HK-2 (cell line): ENCODE measurements at regions not wholly inside any gene's neighbourhood (a gene's known extent, or its start where the extent isn't known, plus 50 kb on each side); places are given as distances from the start of the nearest gene placed in this dataset.

Experiments used
- DNase-seq: peaks from one replicate; pipeline ENCODE4 v3.0.0-alpha.2; 2018; ENCODE audit not compliant: unreplicated experiment

DNA sequence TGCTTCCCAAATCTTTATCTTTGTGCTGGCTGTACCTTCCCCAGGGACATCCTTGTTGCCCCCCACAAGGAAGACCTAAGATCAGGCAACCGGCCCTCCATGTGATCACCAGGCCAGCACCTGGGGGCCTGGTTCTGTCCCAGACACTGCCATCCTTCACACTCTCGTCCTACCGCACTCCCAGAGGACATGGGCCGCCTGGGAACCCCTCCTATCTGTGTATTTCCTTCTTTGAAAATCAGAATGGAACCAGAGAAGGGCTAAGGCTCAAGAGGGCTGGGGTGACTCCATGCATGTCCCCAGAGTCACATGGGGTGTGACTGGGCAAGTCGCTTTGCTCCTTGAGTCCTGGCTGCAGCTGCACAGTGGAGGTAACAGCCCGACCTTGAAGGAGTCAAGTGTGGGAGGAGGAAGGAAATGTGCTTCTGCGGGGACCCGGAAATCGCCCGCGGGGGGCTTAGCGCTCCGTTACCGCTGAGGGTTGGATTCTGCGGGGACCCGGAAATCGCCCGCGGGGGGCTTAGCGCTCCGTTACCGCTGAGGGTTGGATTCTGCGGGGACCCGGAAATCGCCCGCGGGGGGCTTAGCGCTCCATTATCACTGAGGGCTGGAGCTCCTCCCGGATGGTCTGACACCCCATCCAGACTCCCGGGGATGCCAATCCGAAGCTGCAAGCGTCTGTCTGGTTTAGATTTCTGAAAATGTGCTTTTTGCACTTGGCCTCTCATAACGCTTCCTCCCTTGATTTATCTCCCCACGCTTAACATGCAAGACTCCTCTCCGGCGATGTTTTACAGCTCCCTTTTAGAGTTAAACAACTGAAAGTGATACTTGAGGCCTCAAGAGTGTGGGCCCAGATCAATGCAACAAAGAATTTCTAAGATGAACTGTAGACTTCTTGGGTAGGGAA, 278.9 kb downstream of the NPHP4 start:
- no peak for DNase-seq

DNA sequence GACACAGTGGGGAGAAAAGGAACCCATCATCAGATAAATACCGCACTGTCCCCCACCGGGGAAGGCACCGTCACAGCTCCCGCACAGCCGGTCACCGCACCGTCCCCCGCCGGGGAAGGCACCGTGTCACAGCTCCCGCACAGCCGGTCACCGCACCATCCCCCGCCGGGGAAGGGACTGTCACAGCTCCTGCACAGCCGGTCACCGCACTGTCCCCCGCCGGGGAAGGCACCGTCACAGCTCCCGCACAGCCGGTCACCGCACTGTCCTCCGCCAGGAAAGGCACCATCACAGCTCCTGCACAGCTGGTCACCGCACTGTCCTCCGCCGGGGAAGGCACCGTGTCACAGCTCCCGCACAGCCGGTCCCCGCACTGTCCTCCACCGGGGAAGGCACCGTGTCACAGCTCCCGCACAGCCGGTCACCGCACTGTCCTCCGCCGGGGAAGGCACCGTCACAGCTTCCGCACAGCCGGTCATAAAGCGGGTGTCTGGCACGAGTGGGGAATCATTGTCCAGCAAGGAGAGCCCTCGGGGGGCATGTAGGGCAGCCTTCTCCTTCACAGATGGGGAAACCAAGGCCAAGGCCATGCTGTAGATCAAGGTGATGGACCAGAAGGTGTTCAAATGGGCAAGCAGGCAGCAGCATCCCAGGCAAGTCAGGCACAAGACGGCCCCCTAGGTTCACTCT, 280.1 kb downstream of the NPHP4 start:
- no peak for DNase-seq

DNA sequence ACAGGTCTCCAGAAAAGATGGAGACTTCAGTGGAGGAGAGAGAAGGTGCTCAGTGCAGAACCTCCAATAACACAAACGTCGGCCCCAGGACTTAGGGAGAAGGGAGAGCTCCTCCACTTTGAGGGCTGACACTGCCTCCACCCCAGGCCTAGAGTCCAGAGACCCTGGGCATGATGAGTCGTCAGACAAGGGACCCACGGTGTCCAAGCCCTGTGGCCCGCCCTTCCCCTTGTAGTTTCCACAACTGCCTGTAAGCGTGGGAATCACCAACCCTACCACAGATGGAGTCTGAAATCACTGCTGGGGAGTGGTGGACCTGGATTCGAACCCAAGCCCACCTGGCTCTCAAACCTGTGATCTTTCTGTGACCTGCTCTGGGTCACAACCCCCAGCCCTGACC, 281.1 kb downstream of the NPHP4 start:
- DNase-seq: no peak

DNA sequence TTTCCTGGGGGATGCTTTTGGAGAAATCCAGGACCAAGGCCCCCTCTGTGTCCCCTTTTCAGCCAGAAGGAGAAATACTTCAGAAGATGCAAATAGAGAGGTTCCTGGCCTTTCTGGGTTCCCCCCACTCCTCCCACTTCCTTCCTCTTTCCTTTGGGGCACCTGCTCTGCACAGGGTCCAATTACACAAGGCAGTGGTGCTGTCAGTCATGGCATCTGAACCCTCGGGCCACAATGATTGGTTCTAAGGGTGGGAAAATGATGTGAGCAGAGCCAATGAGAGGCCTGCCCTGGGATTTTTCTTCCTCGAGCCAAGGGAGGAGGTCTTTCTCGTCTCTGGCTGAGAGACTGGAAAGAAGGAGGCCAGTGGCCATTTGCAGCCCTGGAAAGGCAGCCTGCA, 282.2 kb downstream of the NPHP4 start:
- no peak for DNase-seq

DNA sequence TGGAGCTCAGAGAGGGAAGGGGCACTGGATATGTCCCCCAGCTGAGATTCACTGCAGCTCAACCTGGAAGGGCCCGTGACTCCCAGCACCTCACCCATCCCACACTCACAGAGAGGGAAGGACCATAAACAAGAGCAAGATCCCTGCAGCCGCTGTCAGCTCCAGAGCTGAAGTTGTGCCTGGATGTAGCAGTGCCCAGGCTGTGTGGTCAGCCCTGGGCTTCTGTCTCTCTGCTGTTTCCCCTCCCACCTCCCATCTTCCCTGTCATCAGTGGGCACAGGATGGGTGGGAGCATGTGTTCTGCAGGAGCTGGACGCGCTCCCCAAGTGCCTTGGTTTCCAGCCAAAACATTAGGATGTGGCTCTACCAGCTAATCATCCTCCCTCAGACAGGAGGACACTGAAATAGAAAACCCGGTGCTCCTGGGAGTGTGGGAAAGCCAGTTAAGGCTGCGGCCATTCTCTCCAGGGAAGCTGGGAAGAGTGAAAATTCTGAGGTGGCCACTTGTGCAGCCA, 282.7 kb downstream of the NPHP4 start:
- no peak for DNase-seq

DNA sequence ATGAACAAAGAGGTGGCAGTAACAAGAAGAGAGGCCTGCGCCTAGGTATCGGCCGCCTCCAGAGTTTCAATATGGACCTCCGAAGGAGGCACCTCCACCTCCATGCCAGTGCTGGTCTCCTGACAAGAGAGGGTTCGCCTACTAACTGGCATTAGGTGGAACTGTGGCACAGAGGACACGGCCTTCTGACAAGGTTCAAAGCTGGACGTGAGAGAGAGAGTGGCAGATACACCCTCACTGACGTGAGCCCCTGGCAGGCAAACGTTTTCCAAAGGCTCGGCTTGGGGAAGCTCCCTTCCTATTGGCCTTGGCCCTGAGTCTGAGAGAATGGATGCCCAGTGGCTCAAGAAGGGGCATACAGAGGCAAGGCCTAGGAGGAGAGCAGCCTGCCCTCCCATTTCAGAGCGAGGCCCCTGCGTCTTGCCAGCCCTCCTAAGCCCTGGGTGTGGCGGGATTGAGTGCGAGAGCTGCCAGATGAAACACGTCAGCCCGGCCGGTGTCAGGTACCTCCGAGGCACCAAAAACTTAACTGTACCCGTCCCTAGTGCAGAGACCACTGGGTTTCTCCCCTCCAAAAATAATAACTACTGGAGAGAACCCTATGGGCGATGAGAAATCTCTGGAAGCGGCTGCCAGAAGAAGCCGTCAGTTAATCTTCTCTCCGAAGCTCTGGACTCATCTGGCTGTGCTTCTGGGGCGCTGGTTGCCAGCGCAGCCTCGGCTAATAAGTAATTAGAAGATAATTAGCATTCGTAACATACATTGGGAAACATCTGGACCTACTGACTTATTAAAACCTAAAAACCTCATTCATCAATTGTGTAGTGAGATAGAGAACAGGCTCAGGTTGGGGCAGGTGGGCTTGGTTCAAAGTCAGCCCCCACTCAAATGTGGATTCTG, 283.6 kb downstream of the NPHP4 start:
- DNase-seq: no peak

DNA sequence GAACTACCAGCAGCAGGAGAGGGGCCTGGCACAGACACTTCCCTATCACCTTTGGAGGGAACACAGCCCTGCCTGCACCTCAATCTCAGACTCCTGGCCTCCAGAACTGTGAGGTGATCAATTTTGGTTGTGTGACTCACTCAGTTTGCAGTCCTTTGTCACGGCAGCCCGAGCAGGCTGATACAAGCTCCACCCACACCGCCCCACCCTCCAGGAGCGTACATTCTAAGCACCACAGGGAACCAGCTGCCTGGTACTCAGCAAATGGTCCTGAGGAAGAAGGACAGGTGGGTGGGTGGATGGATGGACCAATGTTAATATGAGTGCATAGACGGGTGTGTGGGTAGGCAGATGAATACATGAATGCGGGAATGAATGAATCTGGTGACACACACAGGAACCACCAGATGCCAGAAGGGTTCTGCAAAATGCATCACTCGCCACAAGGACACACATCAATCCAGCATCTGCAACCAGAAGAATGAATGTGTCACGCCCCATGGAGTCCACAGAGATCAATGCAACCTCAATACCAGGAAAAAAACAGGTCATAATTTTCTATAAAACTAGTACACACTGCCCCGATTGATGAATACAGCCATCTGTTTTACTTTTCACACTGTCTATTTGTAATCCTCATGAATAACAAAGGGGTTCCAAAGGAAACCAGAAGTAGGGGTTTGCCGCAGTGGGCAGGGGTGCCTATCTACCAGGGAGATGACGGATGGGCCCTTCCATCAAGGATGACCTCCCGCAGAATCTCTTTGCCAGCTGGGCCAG, 284.5 kb downstream of the NPHP4 start:
- DNase-seq: no peak

DNA sequence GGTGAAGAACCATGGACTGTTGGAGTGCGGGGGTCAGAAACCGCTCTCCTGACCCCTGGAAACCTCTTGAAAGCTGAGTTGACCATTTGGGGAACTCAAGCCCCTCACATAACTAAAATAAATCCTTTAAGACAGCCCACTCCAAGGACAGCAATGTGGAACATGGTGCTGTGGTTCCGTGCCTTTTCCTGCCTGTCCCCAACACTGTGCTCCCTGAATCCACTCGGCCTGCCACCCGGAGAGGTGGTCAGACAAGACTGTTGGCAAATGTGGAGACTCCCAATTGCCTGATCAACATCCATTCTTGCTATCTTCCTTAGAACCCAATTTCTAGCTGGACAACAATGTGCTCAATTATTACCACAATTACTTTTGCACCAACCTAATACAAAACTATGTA, 286.0 kb downstream of the NPHP4 start:
- DNase-seq: no peak

DNA sequence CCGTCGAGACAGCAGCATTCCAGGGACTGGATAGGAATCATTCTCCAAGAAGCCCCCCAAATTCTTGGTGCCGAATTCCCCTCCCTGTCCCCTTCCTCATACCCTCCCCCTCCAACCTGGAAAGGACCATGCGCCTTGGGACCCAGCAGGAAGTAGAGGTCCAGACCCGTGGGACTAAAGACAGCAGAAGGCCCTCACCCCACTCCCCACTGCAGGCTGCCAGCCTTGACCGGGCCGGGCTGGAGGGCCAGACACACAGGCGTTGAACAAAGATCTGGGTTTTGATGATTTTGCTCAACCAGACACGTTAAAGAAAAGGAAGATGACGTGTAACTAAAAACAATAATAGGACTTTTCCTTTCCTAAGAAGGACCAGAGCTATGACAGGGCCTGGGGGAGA, 286.5 kb downstream of the NPHP4 start:
- DNase-seq: no peak

DNA sequence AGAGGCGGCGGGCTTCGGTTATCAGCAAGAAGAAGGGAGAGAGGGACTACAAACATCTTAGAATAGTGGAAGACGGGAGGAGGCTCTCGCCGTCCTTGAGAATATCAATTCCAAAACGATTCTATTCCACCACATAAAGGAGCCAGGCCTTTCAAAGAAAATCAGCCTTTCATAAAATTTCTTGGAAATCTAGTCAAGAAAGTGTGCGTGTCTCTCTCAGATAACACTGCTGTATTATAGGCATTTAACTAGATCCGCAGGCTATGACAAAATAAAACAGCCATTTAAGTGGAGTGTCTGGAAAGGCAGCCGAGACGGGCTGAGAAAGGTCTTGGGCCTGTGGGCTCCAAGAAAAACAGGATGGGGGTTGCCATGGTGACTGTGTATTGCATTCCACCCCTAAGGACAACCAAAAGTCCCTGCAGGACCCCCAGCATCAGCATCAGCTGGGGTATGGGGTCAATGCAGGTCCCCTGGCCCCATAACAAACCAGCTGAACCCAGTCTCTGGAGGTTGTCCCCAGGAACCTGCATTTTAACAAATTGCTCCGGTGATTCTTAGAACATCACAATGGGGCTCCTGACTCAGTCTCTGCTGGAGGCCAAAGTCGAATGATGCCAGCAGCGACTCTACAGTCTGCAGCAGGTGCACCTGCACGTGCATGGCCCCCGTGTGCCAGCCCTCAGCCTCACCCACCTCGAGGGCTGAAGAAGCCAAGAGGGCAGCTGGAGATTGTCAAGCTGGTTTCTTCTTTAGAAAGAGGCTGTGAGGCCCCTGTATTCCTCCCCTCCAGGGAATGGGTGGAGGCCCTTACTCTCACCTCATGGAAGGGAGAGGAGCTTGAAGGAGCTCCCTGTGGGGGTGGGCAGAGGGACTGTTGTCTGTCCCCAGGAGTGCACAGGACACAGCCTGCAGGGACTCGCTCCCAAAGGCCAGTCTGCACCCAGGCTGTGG, 287.4 kb downstream of the NPHP4 start:
- no peak for DNase-seq

DNA sequence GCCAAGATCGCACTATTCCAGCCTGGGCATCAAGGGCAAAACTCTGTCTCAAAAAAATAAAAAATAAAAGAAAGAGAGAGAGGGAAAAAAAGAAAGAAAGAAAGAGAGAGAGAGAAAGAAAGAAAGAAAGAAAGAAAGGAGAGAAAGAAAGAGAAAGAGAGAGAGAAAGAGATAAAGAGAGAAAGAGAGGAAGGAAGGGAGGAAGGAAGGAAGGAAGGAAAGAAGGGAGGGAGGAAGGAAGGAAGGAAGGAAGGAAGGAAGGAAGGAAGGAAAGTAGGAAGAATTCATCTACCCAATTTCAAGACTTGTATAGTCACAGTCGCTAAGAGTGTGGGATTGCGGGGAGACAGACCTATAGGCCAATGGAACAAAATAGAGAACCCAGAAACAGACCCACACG, 290.6 kb downstream of the NPHP4 start:
- DNase-seq: no peak

DNA sequence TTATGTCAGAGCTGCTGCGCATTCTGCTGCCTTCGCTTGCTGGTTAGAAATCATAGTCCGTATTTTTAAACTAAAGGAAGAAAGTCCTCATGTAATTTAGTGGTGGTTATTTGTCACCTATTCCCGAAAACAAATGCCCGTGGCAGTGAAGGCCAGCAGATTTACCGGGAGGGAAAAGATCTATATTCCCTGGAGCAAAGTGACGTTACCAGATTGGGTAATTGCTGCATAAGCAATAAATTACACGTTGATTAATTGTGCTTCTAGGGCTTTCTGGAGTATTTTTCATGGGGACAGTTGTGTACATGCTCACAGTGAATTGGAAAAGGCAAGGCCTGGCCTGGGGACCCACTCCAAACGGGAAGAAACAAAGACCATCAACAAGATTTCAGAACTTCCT, 298.7 kb downstream of the NPHP4 start:
- DNase-seq: no peak

DNA sequence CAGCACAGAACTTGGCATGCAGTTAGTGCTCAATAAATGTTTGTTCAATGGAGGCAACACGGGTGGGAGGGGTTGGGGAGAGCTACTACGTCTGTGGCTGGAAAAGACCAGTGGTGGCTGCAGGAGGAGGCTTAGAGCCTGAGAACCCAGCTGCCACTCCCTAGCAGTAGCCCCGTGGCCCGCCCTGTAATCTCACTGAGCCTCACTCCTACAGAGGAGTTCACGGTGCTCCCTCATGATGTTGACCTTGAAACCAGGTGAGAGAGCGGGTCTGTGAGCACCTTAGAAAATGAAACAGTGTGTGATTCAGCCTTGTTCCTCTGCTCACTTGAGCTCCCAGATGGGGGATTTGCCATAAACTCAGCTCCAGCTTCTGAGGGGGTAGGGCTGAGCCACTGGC, 299.6 kb downstream of the NPHP4 start:
- no peak for DNase-seq

DNA sequence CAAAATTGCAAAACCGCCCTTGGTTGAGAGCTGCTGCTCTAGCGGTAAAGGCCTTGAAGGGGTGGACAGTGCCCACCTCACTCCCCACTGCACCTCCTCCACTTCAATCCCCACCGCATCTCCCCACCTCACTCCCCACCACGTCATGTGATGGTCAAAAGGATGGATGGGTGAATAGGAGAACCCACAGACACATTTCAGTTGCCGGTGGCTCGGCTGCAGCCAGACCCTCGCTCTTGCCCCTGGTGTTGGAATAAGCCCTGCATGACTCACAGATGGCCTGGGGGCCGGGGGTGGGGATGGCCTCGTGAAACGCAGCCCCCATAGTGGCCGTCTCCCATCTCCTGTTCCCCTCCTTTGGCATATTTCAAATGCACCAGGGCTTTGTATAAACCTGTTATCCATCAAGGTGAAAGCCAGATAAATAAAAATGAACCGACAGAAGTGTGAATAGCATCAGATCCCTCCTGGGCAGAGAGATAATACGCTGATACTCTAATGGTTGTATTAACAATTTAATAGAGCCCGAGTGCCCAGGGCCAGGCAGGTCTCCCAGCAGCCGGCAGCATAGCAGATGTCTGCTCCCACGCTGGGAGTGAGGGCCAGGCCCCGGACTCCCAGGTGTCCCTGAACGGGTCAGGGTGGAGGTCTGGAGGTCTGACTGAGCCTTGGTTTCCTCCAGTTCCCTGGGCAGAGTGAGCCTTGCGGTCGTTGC, 300.3 kb downstream of the NPHP4 start:
- DNase-seq: no peak

DNA sequence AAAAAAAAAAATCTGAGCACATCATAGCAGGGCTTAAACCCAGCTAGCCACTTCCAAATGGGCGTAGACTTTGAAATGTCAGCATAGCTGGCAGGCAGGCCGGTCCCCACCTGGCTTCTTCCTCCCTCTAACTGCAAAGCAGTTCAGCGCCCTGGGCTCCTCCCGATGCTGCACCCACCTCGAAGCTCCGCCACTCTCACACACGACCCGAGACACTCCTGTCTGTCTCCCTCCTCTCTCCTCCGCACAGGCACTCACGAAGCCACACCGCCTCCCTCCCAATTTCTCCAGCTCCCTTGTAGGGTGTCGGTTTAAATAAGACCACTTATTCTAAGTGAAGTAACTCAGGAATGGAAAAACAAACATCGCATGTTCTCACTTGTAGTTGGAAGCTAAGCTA, 301.3 kb downstream of the NPHP4 start:
- DNase-seq: no peak

DNA sequence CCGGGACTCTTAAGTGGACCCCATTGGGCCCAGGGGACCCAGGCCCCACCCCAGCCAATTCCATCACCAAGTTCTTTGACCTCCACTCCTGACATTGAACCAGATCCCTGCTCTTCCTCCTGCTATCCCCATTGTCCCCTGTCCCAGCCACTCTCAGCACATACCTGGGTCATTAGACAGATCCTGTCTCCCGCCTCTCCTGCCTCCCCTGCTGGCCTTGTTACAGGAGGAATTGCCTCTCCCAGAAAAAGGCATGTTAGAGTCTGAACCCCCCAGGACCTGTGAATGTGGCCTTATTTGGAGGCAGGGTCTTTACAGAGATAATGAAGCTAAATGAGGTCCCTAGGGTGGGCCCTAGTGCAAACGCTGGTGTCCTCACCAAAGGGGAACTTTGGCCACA, 301.9 kb downstream of the NPHP4 start:
- no peak for DNase-seq

DNA sequence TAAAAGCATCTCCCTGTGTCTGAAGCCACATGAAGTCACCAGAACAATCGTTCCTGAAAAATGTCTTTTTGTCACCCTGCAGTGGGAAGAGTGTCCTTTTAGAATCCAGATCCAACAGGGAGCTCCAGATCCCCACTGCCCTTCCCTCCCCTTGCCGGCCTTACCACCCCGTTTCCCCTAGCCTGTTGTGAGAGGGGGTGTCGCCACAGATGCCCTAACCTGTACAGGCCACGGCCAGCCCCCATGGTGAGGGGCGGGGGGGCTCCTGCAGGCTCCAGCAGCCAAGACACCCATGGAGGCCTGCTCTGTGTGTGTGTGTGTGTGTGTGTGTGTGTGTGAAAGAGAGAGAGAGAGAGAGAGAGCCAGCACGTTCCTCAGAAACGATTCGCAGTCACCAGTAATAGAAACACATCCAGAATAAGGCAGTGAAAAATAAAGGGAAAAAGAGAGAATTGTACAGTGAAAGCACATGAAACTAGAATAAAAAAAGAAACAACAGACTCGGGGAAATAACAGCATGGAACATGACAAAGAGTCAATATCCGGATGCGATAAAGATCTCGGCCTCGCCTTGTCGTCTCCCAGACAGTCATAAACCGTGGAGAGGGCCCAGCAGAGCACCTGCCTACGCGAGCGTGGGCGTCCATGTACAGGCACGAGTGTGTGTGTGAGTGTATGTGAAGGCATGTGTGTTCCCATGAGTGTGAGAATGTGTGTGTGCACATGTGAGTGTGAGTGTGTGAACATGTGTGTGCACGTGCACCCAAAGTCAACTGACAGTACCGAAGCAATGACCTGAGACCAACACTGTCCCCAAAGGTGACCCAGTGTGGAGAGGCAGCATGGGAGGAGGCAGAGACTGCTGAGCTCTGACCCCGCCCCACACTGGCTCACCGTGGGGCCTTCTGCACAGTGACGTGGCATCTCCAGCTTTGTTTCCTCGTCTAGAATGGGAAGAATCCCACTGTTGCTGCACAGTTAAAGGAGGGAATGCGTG, 303.8 kb downstream of the NPHP4 start:
- no peak for DNase-seq
